GM12878 (cell line): ENCODE measurements at regions not wholly inside any gene's neighbourhood (a gene's known extent, or its start where the extent isn't known, plus 50 kb on each side); places are given as distances from the start of the nearest gene placed in this dataset.

Experiments
- ATF7 ChIP-seq: fragments of 450-650 bp; IDR thresholded peaks from 2 replicates; pipeline ENCODE4 v1.6.1; 2016; ENCODE audit warnings: low read depth, mild to moderate bottlenecking
- BCL11A ChIP-seq: IDR thresholded peaks from 2 replicates; pipeline ENCODE4 v1.6.1; 2011; ENCODE audit warnings: low read depth, low read length
- CREM ChIP-seq: IDR thresholded peaks from 2 replicates; pipeline ENCODE4 v1.6.1; 2014; ENCODE audit warnings: antibody characterized with exemption, low read depth
- E4F1 ChIP-seq: fragments of 450-650 bp; IDR thresholded peaks from 2 replicates; pipeline ENCODE4 v1.6.1; 2018; ENCODE audit warnings: borderline replicate concordance, mild to moderate bottlenecking; ENCODE audit not compliant: partially characterized antibody
- EP300 ChIP-seq, 2 experiments: fragments of 150-350 bp in 1 of 2; IDR thresholded peaks; 2 replicates each; pipeline ENCODE4 v1.6.1; 2011 to 2012; ENCODE audit warnings: low read depth in 2 of 2, low read length in 2 of 2, borderline replicate concordance in 1 of 2, improper control_type of control experiment in 1 of 2, inconsistent platforms in 1 of 2; ENCODE audit not compliant: control insufficient read depth in 1 of 2
- JUNB ChIP-seq: IDR thresholded peaks from 2 replicates; pipeline ENCODE4 v1.6.1; 2016; ENCODE audit warnings: antibody characterized with exemption, mild to moderate bottlenecking
- MEF2A ChIP-seq: IDR thresholded peaks from 2 replicates; pipeline ENCODE4 v1.6.1; 2011; ENCODE audit warnings: low read depth, mild to moderate bottlenecking, low read length, moderate library complexity; ENCODE audit not compliant: insufficient read depth
- MTA2 ChIP-seq: fragments of 450-650 bp; IDR thresholded peaks from 2 replicates; pipeline ENCODE4 v1.6.1; 2016; ENCODE audit warnings: low read depth, mild to moderate bottlenecking, moderate library complexity
- POU2F2 ChIP-seq: IDR thresholded peaks from 3 replicates; pipeline ENCODE4 v1.6.1; 2011; ENCODE audit warnings: low read depth, mild to moderate bottlenecking, low read length, borderline replicate concordance
- SMAD1 ChIP-seq: fragments of 450-650 bp; IDR thresholded peaks from 2 replicates; pipeline ENCODE4 v1.6.1; 2018; ENCODE audit warnings: mild to moderate bottlenecking, low read depth; ENCODE audit not compliant: partially characterized antibody
- SMARCA5 ChIP-seq: fragments of 450-650 bp; IDR thresholded peaks from 2 replicates; pipeline ENCODE4 v1.6.1; 2017; ENCODE audit warnings: mild to moderate bottlenecking
- SP1 ChIP-seq: IDR thresholded peaks from one replicate; pipeline ENCODE4 v1.6.1; 2011; ENCODE audit warnings: low read depth, low read length
- TAF1 ChIP-seq: IDR thresholded peaks from 2 replicates; pipeline ENCODE4 v1.6.1; 2011; ENCODE audit warnings: mild to moderate bottlenecking, low read depth, low read length, borderline replicate concordance
- TBL1XR1 ChIP-seq: IDR thresholded peaks from 2 replicates; pipeline ENCODE4 v1.6.1; 2012; ENCODE audit warnings: low read depth, low read length, improper control_type of control experiment
- TCF12 ChIP-seq: IDR thresholded peaks from 2 replicates; pipeline ENCODE4 v1.6.1; 2011; ENCODE audit warnings: low read depth, mild to moderate bottlenecking, low read length
- TCF3 ChIP-seq: IDR thresholded peaks from 2 replicates; pipeline ENCODE4 v1.6.1; 2012; ENCODE audit warnings: low read depth, mild to moderate bottlenecking, low read length, borderline replicate concordance; ENCODE audit not compliant: insufficient read depth
- TCF7 ChIP-seq: IDR thresholded peaks from 2 replicates; pipeline ENCODE4 v1.6.1; 2014; ENCODE audit warnings: antibody characterized with exemption, borderline replicate concordance
- ZNF24 ChIP-seq: fragments of 450-650 bp; IDR thresholded peaks from 2 replicates; pipeline ENCODE4 v1.6.1; 2017; ENCODE audit warnings: antibody characterized with exemption, mild to moderate bottlenecking

- TF ChIP-seq CREM = peak; percentile 41; the same call in 1 of the 2 replicates
- TF ChIP-seq SP1 = peak; percentile 22
- TF ChIP-seq SMARCA5 = peak; percentile 13; the same call in 1 of the 2 replicates
- TF ChIP-seq TBL1XR1 = no peak
- peak; percentile 81 for TF ChIP-seq MTA2
- TF ChIP-seq TAF1 = no peak
- peak; percentile 95 for TF ChIP-seq TCF12
- TF ChIP-seq TCF7 = no peak
- peak; percentile 59; the same call in 1 of the 2 replicates for TF ChIP-seq TCF3
- peak; percentile 66; the same call in 1 of the 3 replicates for TF ChIP-seq POU2F2
- TF ChIP-seq E4F1 = no peak
- TF ChIP-seq MEF2A = 0 out of 2 replicates have a peak, but pooled peaks have one; percentile 40
- 0 out of 2 replicates have a peak, but pooled peaks have one; percentile 3 for TF ChIP-seq JUNB
- TF ChIP-seq BCL11A = peak; percentile 59
- TF ChIP-seq SMAD1 = no peak
- peak; percentile 74 for TF ChIP-seq ATF7
- peak; percentile 81 for TF ChIP-seq ZNF24
- peak; percentile 65 to 82; a peak in 1 of 4 replicates for TF ChIP-seq EP300 (IDR thresholded peaks at IDR 0.05; ENCODE audit: borderline replicate concordance in 1 of 2, control insufficient read depth in 1 of 2, low read depth in 2 of 2, low read length in 2 of 2)
Observed at GRCh38 chr1:182147136-182147820, 85.8 kb upstream of the ZNF648 start (continued).
